GM21825 (cell line): ENCODE measurements at regions not wholly inside any gene's neighbourhood (a gene's known extent, or its start where the extent isn't known, plus 50 kb on each side); places are given as distances from the start of the nearest gene placed in this dataset.

ENCODE experiments used
- ATAC-seq: cut with Tn5 transposase; IDR thresholded peaks from one replicate; pipeline ENCODE4 v1.9.1; 2021; ENCODE audit warnings: mild to moderate bottlenecking, moderate library complexity; ENCODE audit not compliant: unreplicated experiment

DNA sequence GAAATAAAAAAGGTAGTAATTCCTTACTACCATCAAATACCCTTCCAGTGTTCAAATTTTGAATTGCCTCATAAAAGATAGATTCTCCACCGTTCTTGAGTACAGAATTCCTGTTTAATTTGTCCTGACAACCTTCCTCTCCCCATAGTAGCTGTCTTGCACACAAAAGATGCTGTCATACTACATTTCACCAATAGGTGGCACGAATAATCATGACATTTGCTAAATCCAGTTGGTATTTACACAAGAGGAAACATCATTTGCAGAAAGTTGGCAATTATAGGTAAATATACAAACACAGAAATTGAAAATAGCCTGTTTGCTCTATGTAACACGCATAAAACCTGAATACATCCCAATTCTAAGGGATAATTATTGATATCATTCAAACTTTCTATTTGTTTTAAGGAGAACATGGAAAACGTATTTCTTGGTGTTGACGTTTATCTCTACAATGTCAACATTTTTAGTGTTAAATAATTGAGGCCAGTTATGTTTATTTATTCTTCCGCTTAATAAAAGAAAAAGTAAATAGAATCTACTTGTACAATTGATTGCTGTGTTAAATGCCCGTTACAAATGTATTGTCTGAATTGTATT is 58.3 kb upstream of the CLDN10 start:
- ATAC-seq, result no peak

DNA sequence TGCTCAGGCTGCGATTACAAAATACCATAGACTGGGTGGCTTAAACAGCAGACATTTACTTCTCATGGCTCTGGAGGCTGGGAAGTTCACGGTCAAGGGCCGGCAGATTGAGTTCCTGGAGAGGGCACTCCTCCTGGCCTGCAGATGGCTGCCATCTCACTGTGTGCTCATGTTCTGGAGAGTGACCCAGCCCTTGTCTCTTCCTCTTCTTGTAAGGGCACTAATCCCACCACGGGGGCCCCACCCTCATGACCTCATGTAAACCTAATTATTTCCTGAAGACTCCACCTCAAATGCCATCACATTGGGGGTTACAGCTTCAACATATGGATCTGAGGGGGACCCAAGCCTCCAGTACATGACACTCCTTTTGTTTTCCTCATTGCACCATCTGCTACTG is 56.0 kb upstream of the CLDN10 start:
- ATAC-seq, result no peak

DNA sequence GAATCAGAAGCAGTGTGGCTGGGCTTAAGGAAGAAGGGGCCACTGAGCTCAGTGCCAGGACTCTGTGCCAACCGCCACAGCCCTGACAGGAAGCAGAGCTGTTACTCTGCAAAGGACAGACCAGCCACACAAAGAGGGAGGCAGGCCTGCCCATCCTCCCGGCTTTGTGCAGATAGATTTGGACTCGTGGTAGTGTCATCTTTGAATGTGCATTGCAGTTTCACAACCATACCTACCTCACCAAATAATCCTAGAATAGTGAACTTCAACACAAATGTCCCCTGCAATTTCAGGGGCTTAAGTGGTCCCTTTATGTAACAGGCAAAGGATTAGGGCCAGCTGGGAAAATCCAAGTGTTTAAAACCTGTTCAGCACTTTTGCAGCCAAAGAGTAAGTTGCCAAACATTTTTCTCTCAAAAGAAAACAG is 55.1 kb upstream of the CLDN10 start:
- ATAC-seq, result no peak

DNA sequence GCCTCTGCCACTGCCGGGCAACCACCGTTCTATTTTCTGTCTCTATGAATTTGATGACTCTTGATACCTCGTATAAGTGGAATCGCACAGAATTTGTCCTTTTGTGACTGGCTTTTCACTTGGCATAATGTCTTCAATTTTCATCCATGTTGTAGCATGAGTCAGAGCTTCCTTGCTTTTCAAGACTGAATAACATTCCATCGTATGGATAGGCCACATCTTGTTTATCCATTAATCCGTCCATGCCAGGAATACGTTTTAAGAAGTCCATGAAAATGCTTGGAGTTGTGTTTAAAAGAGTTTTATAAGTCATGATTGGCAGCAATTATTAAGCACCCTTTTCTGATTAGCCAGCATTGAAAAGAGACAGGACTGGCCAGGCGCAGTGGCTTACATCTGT is 53.6 kb upstream of the CLDN10 start:
- ATAC-seq, result no peak

DNA sequence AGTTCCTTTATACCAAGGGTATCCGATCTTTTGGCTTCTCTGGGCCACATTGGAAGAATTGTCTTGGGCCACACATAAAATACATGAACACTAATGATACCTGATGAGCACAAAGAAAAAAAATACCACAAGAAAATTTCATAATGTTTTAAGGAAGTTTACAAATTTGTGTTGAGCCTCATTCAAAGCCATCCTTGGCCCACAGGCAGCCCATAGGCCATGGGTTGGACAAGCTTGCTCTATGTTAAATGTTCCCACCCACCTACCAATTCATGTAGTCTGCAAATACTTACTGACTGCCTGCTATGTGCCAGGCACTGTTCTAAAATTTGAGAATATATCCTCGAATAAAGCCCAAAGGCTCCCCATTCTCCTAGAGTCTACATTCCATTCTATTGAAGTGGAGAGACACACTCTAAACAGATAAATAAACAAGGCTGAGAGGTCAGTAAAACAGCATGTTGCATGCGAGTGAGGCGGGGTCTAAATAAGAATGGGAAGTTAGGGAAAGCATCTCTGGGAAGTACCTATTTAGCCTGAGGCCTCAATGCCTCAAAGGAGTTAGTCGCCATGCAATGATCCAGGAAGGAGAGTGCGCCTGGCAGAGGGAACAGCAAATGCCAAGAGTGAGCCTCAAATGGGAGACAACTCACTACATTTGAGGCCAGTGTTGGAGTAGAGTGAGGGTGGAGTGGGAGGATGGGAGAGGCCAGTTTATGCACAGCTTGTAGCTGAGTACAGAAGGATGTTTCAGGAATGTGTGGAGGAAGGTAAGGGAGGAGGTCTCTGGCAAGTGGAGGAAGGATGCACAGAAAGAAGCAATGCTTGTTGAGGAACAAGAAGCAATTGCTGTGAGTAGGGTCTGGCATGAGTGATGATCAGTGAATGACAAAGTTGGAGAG is 52.5 kb upstream of the CLDN10 start:
- ATAC-seq, result no peak

DNA sequence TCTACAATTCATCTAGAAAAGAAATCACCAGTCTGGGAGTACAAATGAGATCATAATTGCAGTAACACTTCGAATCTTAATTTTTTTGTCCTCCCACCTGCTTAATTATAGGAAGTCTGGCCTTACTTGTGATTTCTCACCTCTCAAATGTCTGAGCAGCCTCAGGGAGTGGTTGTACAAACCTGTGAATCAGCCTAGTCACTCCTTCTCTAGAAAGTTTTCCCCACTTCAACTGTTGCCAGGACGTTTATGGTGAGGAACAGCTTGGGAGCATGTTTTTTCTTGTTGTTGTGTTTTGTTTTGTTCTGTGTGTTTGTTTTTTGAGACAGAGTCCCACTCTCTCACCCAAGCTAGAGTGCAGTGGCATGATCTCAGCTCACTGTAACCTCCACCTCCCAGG is 50.3 kb upstream of the CLDN10 start:
- no peak for ATAC-seq
